HL-60 (cell line): ENCODE measurements at regions not wholly inside any gene's neighbourhood (a gene's known extent, or its start where the extent isn't known, plus 50 kb on each side); places are given as distances from the start of the nearest gene placed in this dataset.
"Not testable (repeated sequence)": the region's sequence is repeated elsewhere in the genome, so short reads cannot be mapped to it uniquely, and the experiment has no call there.

ENCODE experiments used
- GABPA ChIP-seq: IDR thresholded peaks from 2 replicates; pipeline ENCODE4 v1.6.1; 2012; ENCODE audit warnings: low read depth
- POLR2AphosphoS5 ChIP-seq: IDR thresholded peaks from 2 replicates; pipeline ENCODE4 v1.6.1; 2012; ENCODE audit warnings: low read depth
- TF ChIP-seq, protein P1 (sequence below): IDR thresholded peaks from one replicate; pipeline ENCODE4 v1.5.1; 2011; ENCODE audit warnings: low read length, control low read depth, inconsistent platforms; ENCODE audit not compliant: insufficient read depth

DNA sequence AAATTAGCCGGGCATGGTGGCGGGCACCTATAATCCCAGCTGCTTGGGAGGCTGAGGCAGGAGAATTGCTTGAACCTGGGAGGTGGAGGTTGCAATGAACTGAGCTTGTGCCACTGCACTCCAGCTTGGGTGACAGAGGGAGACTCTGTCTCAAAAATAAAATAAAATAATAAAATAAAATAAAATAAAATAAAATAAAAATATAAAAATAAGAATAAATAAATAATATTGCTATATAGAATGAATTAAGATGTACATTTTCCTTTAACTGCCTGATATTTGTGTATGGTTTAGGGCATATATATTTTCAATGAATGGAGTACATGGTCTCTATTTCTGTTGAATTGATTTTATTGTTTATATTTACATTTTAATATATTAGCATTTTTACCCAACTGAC, 1156.7 kb upstream of the PRR20A start:
- TF ChIP-seq, protein P1, sequence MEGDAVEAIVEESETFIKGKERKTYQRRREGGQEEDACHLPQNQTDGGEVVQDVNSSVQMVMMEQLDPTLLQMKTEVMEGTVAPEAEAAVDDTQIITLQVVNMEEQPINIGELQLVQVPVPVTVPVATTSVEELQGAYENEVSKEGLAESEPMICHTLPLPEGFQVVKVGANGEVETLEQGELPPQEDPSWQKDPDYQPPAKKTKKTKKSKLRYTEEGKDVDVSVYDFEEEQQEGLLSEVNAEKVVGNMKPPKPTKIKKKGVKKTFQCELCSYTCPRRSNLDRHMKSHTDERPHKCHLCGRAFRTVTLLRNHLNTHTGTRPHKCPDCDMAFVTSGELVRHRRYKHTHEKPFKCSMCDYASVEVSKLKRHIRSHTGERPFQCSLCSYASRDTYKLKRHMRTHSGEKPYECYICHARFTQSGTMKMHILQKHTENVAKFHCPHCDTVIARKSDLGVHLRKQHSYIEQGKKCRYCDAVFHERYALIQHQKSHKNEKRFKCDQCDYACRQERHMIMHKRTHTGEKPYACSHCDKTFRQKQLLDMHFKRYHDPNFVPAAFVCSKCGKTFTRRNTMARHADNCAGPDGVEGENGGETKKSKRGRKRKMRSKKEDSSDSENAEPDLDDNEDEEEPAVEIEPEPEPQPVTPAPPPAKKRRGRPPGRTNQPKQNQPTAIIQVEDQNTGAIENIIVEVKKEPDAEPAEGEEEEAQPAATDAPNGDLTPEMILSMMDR: not testable (repeated sequence)
- TF ChIP-seq GABPA, POLR2AphosphoS5: not testable (repeated sequence)
